ENCODE measurements at regions not wholly inside any gene's neighbourhood (a gene's known extent, or its start where the extent isn't known, plus 50 kb on each side); places are given as distances from the start of the nearest gene placed in this dataset.
A peak's percentile ranks its signal among the peaks of the same experiment; 100 is the strongest.

- TF ChIP-seq, protein P1, sequence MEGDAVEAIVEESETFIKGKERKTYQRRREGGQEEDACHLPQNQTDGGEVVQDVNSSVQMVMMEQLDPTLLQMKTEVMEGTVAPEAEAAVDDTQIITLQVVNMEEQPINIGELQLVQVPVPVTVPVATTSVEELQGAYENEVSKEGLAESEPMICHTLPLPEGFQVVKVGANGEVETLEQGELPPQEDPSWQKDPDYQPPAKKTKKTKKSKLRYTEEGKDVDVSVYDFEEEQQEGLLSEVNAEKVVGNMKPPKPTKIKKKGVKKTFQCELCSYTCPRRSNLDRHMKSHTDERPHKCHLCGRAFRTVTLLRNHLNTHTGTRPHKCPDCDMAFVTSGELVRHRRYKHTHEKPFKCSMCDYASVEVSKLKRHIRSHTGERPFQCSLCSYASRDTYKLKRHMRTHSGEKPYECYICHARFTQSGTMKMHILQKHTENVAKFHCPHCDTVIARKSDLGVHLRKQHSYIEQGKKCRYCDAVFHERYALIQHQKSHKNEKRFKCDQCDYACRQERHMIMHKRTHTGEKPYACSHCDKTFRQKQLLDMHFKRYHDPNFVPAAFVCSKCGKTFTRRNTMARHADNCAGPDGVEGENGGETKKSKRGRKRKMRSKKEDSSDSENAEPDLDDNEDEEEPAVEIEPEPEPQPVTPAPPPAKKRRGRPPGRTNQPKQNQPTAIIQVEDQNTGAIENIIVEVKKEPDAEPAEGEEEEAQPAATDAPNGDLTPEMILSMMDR (IDR thresholded peaks at IDR 0.05; ENCODE audit: unreplicated experiment): no peak
- Mint-ChIP-seq H3K4me1 (ENCODE audit: unreplicated experiment) (peaks cover 2% of the 10 kb centered on the region), H3K9me3 (ENCODE audit: unreplicated experiment) (peaks cover 10% of the 10 kb centered on the region), H3K27me3 (ENCODE audit: unreplicated experiment) (no peaks in the 10 kb centered on the region), H3K36me3 (ENCODE audit: low read depth, unreplicated experiment) (peaks cover 5% of the 10 kb centered on the region), H3K4me3 (ENCODE audit: unreplicated experiment) (no peak overlapping the region), H3K27ac (ENCODE audit: unreplicated experiment) (no peak overlapping the region)
- no peak for DNase-seq (ENCODE audit: low spot score)
Observed at GRCh38 chr3:176867681-176868663, 329.3 kb downstream of the TBL1XR1 start.

- TF ChIP-seq, protein P1 (IDR thresholded peaks at IDR 0.05; ENCODE audit: unreplicated experiment): no peak
- Mint-ChIP-seq H3K4me1 (ENCODE audit: unreplicated experiment) (peaks cover 3% of the 10 kb centered on the region), H3K4me3 (ENCODE audit: unreplicated experiment) (no peak overlapping the region), H3K27me3 (ENCODE audit: unreplicated experiment) (no peaks in the 10 kb centered on the region), H3K9me3 (ENCODE audit: unreplicated experiment) (peaks cover 6% of the 10 kb centered on the region), H3K27ac (ENCODE audit: unreplicated experiment) (no peak overlapping the region), H3K36me3 (ENCODE audit: low read depth, unreplicated experiment) (peaks cover 4% of the 10 kb centered on the region)
- no peak for DNase-seq (ENCODE audit: low spot score)
Observed at GRCh38 chr3:176861137-176861536, 336.1 kb downstream of the TBL1XR1 start.

GRCh38 chr3:176856721-176857120 is 340.6 kb downstream of the TBL1XR1 start:
- Mint-ChIP-seq H3K27ac (ENCODE audit: unreplicated experiment) (no peak overlapping the region), H3K4me3 (ENCODE audit: unreplicated experiment) (no peak overlapping the region), H3K27me3 (ENCODE audit: unreplicated experiment) (no peaks in the 10 kb centered on the region), H3K9me3 (ENCODE audit: unreplicated experiment) (no peaks in the 10 kb centered on the region), H3K4me1 (ENCODE audit: unreplicated experiment) (peaks cover 4% of the 10 kb centered on the region), H3K36me3 (ENCODE audit: low read depth, unreplicated experiment) (peaks cover 4% of the 10 kb centered on the region)
- no peak for DNase-seq (ENCODE audit: low spot score)
- TF ChIP-seq, protein P1 (IDR thresholded peaks at IDR 0.05; ENCODE audit: unreplicated experiment): no peak

GRCh38 chr3:176855901-176856486 is 341.3 kb downstream of the TBL1XR1 start:
- DNase-seq (ENCODE audit: low spot score): no peak
- Mint-ChIP-seq H3K27ac (ENCODE audit: unreplicated experiment) (peak overlapping the region; percentile 3), H3K27me3 (ENCODE audit: unreplicated experiment) (no peaks in the 10 kb centered on the region), H3K9me3 (ENCODE audit: unreplicated experiment) (no peaks in the 10 kb centered on the region), H3K4me3 (ENCODE audit: unreplicated experiment) (no peak overlapping the region), H3K36me3 (ENCODE audit: low read depth, unreplicated experiment) (peaks cover 3% of the 10 kb centered on the region), H3K4me1 (ENCODE audit: unreplicated experiment) (peaks cover 4% of the 10 kb centered on the region)
- TF ChIP-seq, protein P1 (IDR thresholded peaks at IDR 0.05; ENCODE audit: unreplicated experiment): no peak

- Mint-ChIP-seq H3K4me1 (ENCODE audit: unreplicated experiment) (peaks cover 4% of the 10 kb centered on the region), H3K36me3 (ENCODE audit: low read depth, unreplicated experiment) (no peaks in the 10 kb centered on the region), H3K4me3 (ENCODE audit: unreplicated experiment) (no peak overlapping the region), H3K27me3 (ENCODE audit: unreplicated experiment) (no peaks in the 10 kb centered on the region), H3K9me3 (ENCODE audit: unreplicated experiment) (no peaks in the 10 kb centered on the region), H3K27ac (ENCODE audit: unreplicated experiment) (no peak overlapping the region)
- no peak for DNase-seq (ENCODE audit: low spot score)
- TF ChIP-seq, protein P1 (IDR thresholded peaks at IDR 0.05; ENCODE audit: unreplicated experiment): no peak
Observed at GRCh38 chr3:176855213-176855612, 342.1 kb downstream of the TBL1XR1 start.

All from endothelial cell (in vitro differentiated cells).